CD14-positive monocyte (primary cell): ENCODE measurements at regions not wholly inside any gene's neighbourhood (a gene's known extent, or its start where the extent isn't known, plus 50 kb on each side); places are given as distances from the start of the nearest gene placed in this dataset.

Experiments used
- DNase-seq, 3 donors: peaks; one replicate each; pipeline ENCODE4 v3.0.0-alpha.2; 2011 to 2022
- H2AFZ ChIP-seq: 2 replicates; pipeline ENCODE4 v1.6.0; 2012; ENCODE audit warnings: mild to moderate bottlenecking, low read depth, low read length, inconsistent platforms; ENCODE audit not compliant: insufficient read depth, poor library complexity, severe bottlenecking
- H3K27ac ChIP-seq, 2 donors: 1 replicate in 1 of 2; 2 replicates in 1 of 2; pipeline ENCODE4 v1.5.1; 2012 to 2013; ENCODE audit warnings: low read length in 2 of 2, control low read depth in 1 of 2, inconsistent platforms in 1 of 2, low read depth in 1 of 2, mild to moderate bottlenecking in 1 of 2
- H3K27me3 ChIP-seq, 2 donors: one replicate each; pipeline versions ENCODE4 v1.6.0 to v1.6.1; 2011 to 2013; ENCODE audit warnings: low read length in 2 of 2; ENCODE audit not compliant: control insufficient read depth in 2 of 2, insufficient read depth in 2 of 2
- H3K36me3 ChIP-seq, 2 donors: replicated peaks in 1 of 2; 1 replicate in 1 of 2; 2 replicates in 1 of 2; pipeline versions ENCODE4 v1.5.1 to v1.6.1; 2012 to 2013; ENCODE audit warnings: low read length in 2 of 2, control low read depth in 1 of 2, inconsistent platforms in 1 of 2, mild to moderate bottlenecking in 1 of 2; ENCODE audit not compliant: insufficient read depth in 2 of 2, control insufficient read depth in 1 of 2
- H3K4me1 ChIP-seq, 2 donors: 1 replicate in 1 of 2; 2 replicates in 1 of 2; pipeline versions ENCODE4 v1.5.1 to v1.6.1; 2012 to 2013; ENCODE audit warnings: low read length in 2 of 2, control low read depth in 1 of 2, inconsistent platforms in 1 of 2, mild to moderate bottlenecking in 1 of 2, moderate library complexity in 1 of 2; ENCODE audit not compliant: insufficient read depth in 2 of 2, control insufficient read depth in 1 of 2
- H3K4me2 ChIP-seq: replicated peaks from 2 replicates; pipeline ENCODE3; 2012; ENCODE audit warnings: low read length, moderate library complexity, mild to moderate bottlenecking; ENCODE audit not compliant: poor library complexity, severe bottlenecking; ENCODE audit errors: extremely low read depth
- H3K4me3 ChIP-seq, 3 experiments: fragments of 200-600 bp in 1 of 3; sonication (generic) in 1 of 3; replicated peaks in 1 of 3; 1 replicate in 2 of 3; 2 replicates in 1 of 3; pipeline ENCODE4 v1.5.1; 2011 to 2013; ENCODE audit warnings: low read length in 3 of 3, mild to moderate bottlenecking in 3 of 3, control low read depth in 2 of 3, low read depth in 2 of 3, inconsistent platforms in 1 of 3, moderate library complexity in 1 of 3
- H3K79me2 ChIP-seq: 2 replicates; pipeline ENCODE4 v1.6.0; 2012; ENCODE audit warnings: mild to moderate bottlenecking, control low read depth, inconsistent platforms, low read length, moderate library complexity; ENCODE audit not compliant: insufficient read depth
- H3K9ac ChIP-seq: 2 replicates; pipeline ENCODE4 v1.6.0; 2017; ENCODE audit warnings: low read length, mild to moderate bottlenecking; ENCODE audit not compliant: insufficient read depth, poor library complexity, severe bottlenecking
- H3K9me3 ChIP-seq, 2 donors: replicated peaks in 1 of 2; 1 replicate in 1 of 2; 2 replicates in 1 of 2; pipeline versions ENCODE4 v1.5.1 to v1.6.1; 2012 to 2013; ENCODE audit warnings: low read length in 2 of 2, control low read depth in 1 of 2; ENCODE audit not compliant: control insufficient read depth in 1 of 2, insufficient read depth in 1 of 2
- H4K20me1 ChIP-seq: 2 replicates; pipeline ENCODE4 v1.6.0; 2012; ENCODE audit warnings: mild to moderate bottlenecking, low read length, control low read depth, moderate library complexity; ENCODE audit not compliant: insufficient read depth
- H3K27ac Mint-ChIP-seq, 7 donors: one replicate each; pipeline ENCODE4 v1.8.0; 2020; ENCODE audit warnings: mild to moderate bottlenecking in 7 of 7, mixed read lengths in 7 of 7, moderate library complexity in 6 of 7, inconsistent platforms in 2 of 7
- H3K27me3 Mint-ChIP-seq, 3 donors: one replicate each; pipeline ENCODE4 v1.8.0; 2021 to 2022; ENCODE audit warnings: low read depth in 3 of 3, mild to moderate bottlenecking in 3 of 3, mixed read lengths in 3 of 3, moderate library complexity in 3 of 3, inconsistent platforms in 1 of 3
- H3K36me3 Mint-ChIP-seq, 2 donors: one replicate each; pipeline ENCODE4 v1.8.0; 2020; ENCODE audit warnings: mixed read lengths in 2 of 2, inconsistent platforms in 1 of 2, mild to moderate bottlenecking in 1 of 2
- H3K4me1 Mint-ChIP-seq: one replicate; pipeline ENCODE4 v1.8.0; 2020; ENCODE audit warnings: mild to moderate bottlenecking, mixed read lengths
- H3K4me3 Mint-ChIP-seq, 2 donors: one replicate each; pipeline ENCODE4 v1.8.0; 2020; ENCODE audit warnings: mild to moderate bottlenecking in 2 of 2, mixed read lengths in 2 of 2, moderate library complexity in 1 of 2
- H3K9me3 Mint-ChIP-seq, 7 donors: one replicate each; pipeline ENCODE4 v1.8.0; 2020 to 2022; ENCODE audit warnings: mixed read lengths in 7 of 7, mild to moderate bottlenecking in 6 of 7, moderate library complexity in 6 of 7, inconsistent platforms in 2 of 7
- WGBS: methylation state at CpG from one replicate; pipeline ENCODE4 v1.1.5; 2013; ENCODE audit warnings: missing lambda C conversion rate; ENCODE audit not compliant: insufficient coverage; 5-methylcytosine and 5-hydroxymethylcytosine counted together
- intact Hi-C, 2 donors: fragments of 100-400 bp; cut with micrococcal nuclease; formaldehyde crosslinking; loops; one replicate each; pipeline versions ENCODE4 v1.15.0 to v1.15.1; 2023
- TF ChIP-seq, protein P1 (sequence below): fragments of 200-600 bp; IDR thresholded peaks from one replicate; pipeline ENCODE4 v1.8.0; 2022; ENCODE audit warnings: antibody characterized with exemption, mild to moderate bottlenecking

DNA sequence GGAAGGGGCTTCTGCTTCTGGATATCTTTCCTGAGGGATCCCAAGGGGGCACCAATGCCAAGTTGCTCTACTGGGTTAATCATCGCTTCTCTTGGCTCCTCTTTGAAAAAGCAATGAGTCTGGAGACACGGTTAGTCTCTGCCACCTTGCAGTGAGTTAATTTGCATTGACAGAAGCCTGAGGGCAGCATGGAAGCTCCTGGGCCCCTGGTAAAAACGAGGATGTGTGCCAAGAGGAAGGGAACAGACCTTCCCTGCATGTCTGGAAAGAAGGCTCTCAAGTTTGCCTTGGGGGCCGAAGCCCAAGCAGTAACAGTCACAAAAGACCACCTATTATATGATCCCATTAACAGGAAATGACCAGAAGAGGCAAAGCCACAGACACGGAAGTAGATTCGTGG, 86.7 kb downstream of the IRX5 start:
- Histone ChIP-seq H3K4me3 (no peak overlapping the region), H3K4me1 (no peaks in the 10 kb centered on the region), H3K36me3 (no peaks in the 10 kb centered on the region), H3K79me2 (no peaks in the 10 kb centered on the region), H3K9me3 (peaks cover 0 to 5% of the 10 kb centered on the region in 2 donors), H3K4me2 (no peak overlapping the region), H3K27me3 (no peaks in the 10 kb centered on the region), H2AFZ (no peak overlapping the region), H3K9ac (no peak overlapping the region), H4K20me1 (no peaks in the 10 kb centered on the region), H3K27ac (no peak overlapping the region)
- peak overlapping the region in 1 of 7 donors; percentile 40 for H3K27ac Mint-ChIP-seq
- no peaks in the 10 kb centered on the region for H3K36me3 Mint-ChIP-seq
- DNase-seq = no peak
- 50% methylated on average over 3 of the region's 6 CpGs for WGBS
- TF ChIP-seq, protein P1, sequence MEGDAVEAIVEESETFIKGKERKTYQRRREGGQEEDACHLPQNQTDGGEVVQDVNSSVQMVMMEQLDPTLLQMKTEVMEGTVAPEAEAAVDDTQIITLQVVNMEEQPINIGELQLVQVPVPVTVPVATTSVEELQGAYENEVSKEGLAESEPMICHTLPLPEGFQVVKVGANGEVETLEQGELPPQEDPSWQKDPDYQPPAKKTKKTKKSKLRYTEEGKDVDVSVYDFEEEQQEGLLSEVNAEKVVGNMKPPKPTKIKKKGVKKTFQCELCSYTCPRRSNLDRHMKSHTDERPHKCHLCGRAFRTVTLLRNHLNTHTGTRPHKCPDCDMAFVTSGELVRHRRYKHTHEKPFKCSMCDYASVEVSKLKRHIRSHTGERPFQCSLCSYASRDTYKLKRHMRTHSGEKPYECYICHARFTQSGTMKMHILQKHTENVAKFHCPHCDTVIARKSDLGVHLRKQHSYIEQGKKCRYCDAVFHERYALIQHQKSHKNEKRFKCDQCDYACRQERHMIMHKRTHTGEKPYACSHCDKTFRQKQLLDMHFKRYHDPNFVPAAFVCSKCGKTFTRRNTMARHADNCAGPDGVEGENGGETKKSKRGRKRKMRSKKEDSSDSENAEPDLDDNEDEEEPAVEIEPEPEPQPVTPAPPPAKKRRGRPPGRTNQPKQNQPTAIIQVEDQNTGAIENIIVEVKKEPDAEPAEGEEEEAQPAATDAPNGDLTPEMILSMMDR = no peak
- peaks cover 8 to 15% (median 11%) of the 10 kb centered on the region in 3 donors for H3K27me3 Mint-ChIP-seq
- peaks cover 2 to 14% (median 9%) of the 10 kb centered on the region in 7 donors for H3K9me3 Mint-ChIP-seq
- intact Hi-C loops = no loop called here
- peaks cover 1% of the 10 kb centered on the region for H3K4me1 Mint-ChIP-seq
- no peak overlapping the region for H3K4me3 Mint-ChIP-seq

DNA sequence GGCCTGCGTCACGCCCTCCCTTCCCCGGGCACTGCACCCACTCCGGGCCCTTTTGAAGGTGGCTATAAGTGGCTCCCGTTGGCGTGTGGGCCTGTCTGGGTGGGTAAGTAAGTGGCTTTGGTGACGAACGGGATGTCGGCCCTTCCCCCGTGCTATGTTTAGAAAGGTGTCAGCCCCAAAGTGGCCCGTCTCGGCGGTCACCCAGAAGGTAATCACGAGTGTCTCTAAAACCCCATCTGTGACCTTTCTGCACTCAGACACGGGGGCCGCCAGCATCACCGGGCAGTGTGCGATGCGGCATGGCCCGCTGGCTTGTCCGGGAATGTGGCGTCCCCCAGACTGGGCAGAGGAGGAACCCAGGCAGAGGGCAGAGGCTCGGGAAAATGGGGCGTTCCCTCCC, 88.2 kb downstream of the IRX5 start:
- H3K27me3 Mint-ChIP-seq = peaks cover 6 to 18% (median 13%) of the 10 kb centered on the region in 3 donors
- H3K27ac ChIP-seq = no peak overlapping the region
- H2AFZ ChIP-seq = no peak overlapping the region
- peaks cover 0 to 3% of the 10 kb centered on the region in 2 donors for H3K27me3 ChIP-seq
- DNase-seq = no peak
- H3K4me1 ChIP-seq = no peaks in the 10 kb centered on the region
- H3K79me2 ChIP-seq = no peaks in the 10 kb centered on the region
- intact Hi-C loops = no loop called here
- H3K4me3 ChIP-seq = no peak overlapping the region
- no peaks in the 10 kb centered on the region for H3K36me3 ChIP-seq
- peaks cover 1% of the 10 kb centered on the region for H3K4me1 Mint-ChIP-seq
- H4K20me1 ChIP-seq = no peaks in the 10 kb centered on the region
- 97% methylated on average over 23 of the region's 24 CpGs for WGBS
- peaks cover 0 to 5% of the 10 kb centered on the region in 2 donors for H3K9me3 ChIP-seq
- H3K4me2 ChIP-seq = no peak overlapping the region
- H3K27ac Mint-ChIP-seq = no peak overlapping the region
- no peak overlapping the region for H3K4me3 Mint-ChIP-seq
- TF ChIP-seq, protein P1 = no peak
- peaks cover 2 to 14% (median 9%) of the 10 kb centered on the region in 7 donors for H3K9me3 Mint-ChIP-seq
- H3K9ac ChIP-seq = no peak overlapping the region
- H3K36me3 Mint-ChIP-seq = no peaks in the 10 kb centered on the region
